Hepatocyte (in vitro differentiated cells): ENCODE measurements at regions not wholly inside any gene's neighbourhood (a gene's known extent, or its start where the extent isn't known, plus 50 kb on each side); places are given as distances from the start of the nearest gene placed in this dataset.

Experiments used
- CTCF ChIP-seq: fragments of 200-600 bp; sonication (generic); IDR thresholded peaks from 2 replicates; pipeline ENCODE4 v1.5.1; 2016; ENCODE audit warnings: antibody characterized with exemption, mild to moderate bottlenecking; ENCODE audit not compliant: poor library complexity
- EZH2 ChIP-seq: fragments of 200-600 bp; sonication (generic); IDR thresholded peaks from 2 replicates; pipeline ENCODE4 v1.6.1; 2016; ENCODE audit warnings: antibody characterized with exemption, mild to moderate bottlenecking, borderline replicate concordance

- TF ChIP-seq CTCF: no peak
- no peak for TF ChIP-seq EZH2
Observed at GRCh38 chr2:106037932-106038331, 156.2 kb downstream of the UXS1 start.
